Esophagus squamous epithelium (tissue), 5 donors: ENCODE measurements at regions not wholly inside any gene's neighbourhood (a gene's known extent, or its start where the extent isn't known, plus 50 kb on each side); places are given as distances from the start of the nearest gene placed in this dataset.
"Not testable (repeated sequence)": the region's sequence is repeated elsewhere in the genome, so short reads cannot be mapped to it uniquely, and the experiment has no call there.

Experiments used
- DNase-seq: peaks from one replicate; lab custom pipeline; 2025; lab: John Stamatoyannopoulos, UW
- H3K27ac ChIP-seq, 4 donors: fragments of 200-600 bp; sonication (generic); one replicate each; pipeline ENCODE4 v1.5.1; 2016 to 2019; ENCODE audit warnings: mild to moderate bottlenecking in 1 of 4
- H3K27me3 ChIP-seq, 4 donors: fragments of 200-600 bp; sonication (generic); 1 replicate in 3 of 4; 2 replicates in 1 of 4; pipeline versions ENCODE4 v1.5.1 to v1.6.0; 2017 to 2021; ENCODE audit warnings: antibody characterized with exemption in 1 of 4
- H3K36me3 ChIP-seq, 3 donors: fragments of 200-600 bp; sonication (generic); one replicate each; pipeline ENCODE4 v1.5.1; 2016 to 2019
- H3K4me1 ChIP-seq, 3 donors: fragments of 200-600 bp; sonication (generic); one replicate each; pipeline ENCODE4 v1.5.1; 2017 to 2019
- H3K4me3 ChIP-seq, 4 donors: fragments of 200-600 bp; sonication (generic); 1 replicate in 3 of 4; 2 replicates in 1 of 4; pipeline ENCODE4 v1.5.1; 2016 to 2019; ENCODE audit warnings: mild to moderate bottlenecking in 2 of 4, moderate library complexity in 1 of 4
- H3K9me3 ChIP-seq, 3 donors: fragments of 200-600 bp; sonication (generic); one replicate each; pipeline ENCODE4 v1.5.1; 2016 to 2019
- CTCF ChIP-seq, 6 experiments: fragments of 450-650 bp in 4 of 6; fragments of 200-600 bp in 2 of 6; sonication (generic) in 2 of 6; IDR thresholded peaks; one replicate each; pipeline ENCODE4 v1.5.1; 2016 to 2019; ENCODE audit warnings: antibody characterized with exemption in 6 of 6, mild to moderate bottlenecking in 4 of 6, moderate library complexity in 4 of 6
- POLR2A ChIP-seq, 4 donors: fragments of 450-650 bp; IDR thresholded peaks; one replicate each; pipeline ENCODE4 v1.6.1; 2017; ENCODE audit warnings: antibody characterized with exemption in 4 of 4, mild to moderate bottlenecking in 4 of 4, moderate library complexity in 3 of 4
- WGBS, 2 donors: methylation state at CpG; one replicate each; pipeline ENCODE4 v1.1.5; 2018; 5-methylcytosine and 5-hydroxymethylcytosine counted together
- intact Hi-C: fragments of 100-400 bp; cut with DNase I; formaldehyde crosslinking; loops from one replicate; pipeline ENCODE4 v1.15.0; 2022
- donor health status: DM: yes; HTN: yes; CAD: no.

GRCh38 chr16:64669573-64669972, 452.3 kb downstream of the CDH11 start:
- no peaks in the 10 kb centered on the region for H3K36me3 ChIP-seq
- DNase-seq = no peak
- intact Hi-C loops = no loop called here
- H3K4me3 ChIP-seq = no peak overlapping the region
- no peaks in the 10 kb centered on the region for H3K27me3 ChIP-seq
- WGBS, 2 donors = 79 to 82% methylated on average over 6 to 8 of the region's 8 CpGs
- no peaks in the 10 kb centered on the region for H3K4me1 ChIP-seq
- no peak overlapping the region for H3K27ac ChIP-seq
- no peaks in the 10 kb centered on the region for H3K9me3 ChIP-seq
- TF ChIP-seq POLR2A (IDR thresholded peaks at IDR 0.05) = no peak
- no peak for TF ChIP-seq CTCF (IDR thresholded peaks at IDR 0.05)

- WGBS, 2 donors = 90 to 92% methylated on average over 3 of the region's 3 CpGs
- H3K4me1 ChIP-seq = no peaks in the 10 kb centered on the region
- intact Hi-C loops = no loop called here
- H3K4me3 ChIP-seq = no peak overlapping the region
- no peak overlapping the region for H3K27ac ChIP-seq
- no peak for TF ChIP-seq CTCF (IDR thresholded peaks at IDR 0.05)
- TF ChIP-seq POLR2A (IDR thresholded peaks at IDR 0.05) = no peak
- no peaks in the 10 kb centered on the region for H3K36me3 ChIP-seq
- no peaks in the 10 kb centered on the region for H3K9me3 ChIP-seq
- no peaks in the 10 kb centered on the region for H3K27me3 ChIP-seq
- DNase-seq = no peak
Measured at GRCh38 chr16:64667334-64667877, 454.5 kb downstream of the CDH11 start.

DNA sequence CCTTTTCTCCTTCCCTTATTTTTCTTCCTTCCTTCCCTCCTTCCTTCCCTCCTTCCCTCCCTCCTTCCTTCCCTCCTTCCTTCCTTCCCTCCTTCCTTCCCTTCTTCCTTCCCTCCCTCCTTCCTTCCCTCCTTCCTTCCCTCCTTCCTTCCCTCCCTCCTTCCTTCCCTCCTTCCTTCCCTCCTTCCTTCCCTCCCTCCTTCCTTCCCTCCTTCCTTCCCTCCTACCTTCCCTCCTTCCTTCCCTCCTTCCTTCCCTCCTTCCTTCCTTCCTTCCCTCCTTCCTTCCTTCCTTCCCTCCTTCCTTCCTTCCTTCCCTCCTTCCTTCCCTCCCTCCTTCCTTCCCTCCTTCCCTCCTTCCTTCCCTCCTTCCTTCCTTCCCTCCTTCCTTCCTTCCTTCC, 459.6 kb downstream of the CDH11 start:
- H3K9me3 ChIP-seq, DNase-seq, H3K36me3 ChIP-seq, H3K27ac ChIP-seq, H3K4me1 ChIP-seq, intact Hi-C loops, H3K27me3 ChIP-seq, H3K4me3 ChIP-seq: not testable (repeated sequence)

DNA sequence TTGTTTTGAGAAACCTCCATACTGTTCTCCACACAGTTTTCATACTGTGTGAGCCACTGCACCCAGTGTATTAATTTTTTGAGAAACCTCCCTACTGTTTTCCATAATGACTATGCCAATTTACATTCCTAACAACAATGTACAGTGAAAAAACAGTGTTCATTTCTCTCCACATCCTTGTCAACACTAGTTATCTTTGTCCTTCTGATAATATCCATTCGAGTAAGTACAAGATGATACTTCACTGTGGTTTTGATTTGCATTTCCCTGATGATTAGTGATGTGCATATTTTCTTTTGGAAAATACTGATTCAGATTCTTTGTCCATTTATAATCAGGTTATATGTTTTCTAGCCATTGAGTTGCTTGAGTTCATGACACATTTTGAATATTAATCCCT, 462.0 kb downstream of the CDH11 start:
- no peaks in the 10 kb centered on the region for H3K36me3 ChIP-seq
- H3K27me3 ChIP-seq = no peaks in the 10 kb centered on the region
- H3K4me1 ChIP-seq = no peaks in the 10 kb centered on the region
- WGBS, 2 donors = 63 to 67% methylated on average over 1 of the region's 1 CpG
- no peaks in the 10 kb centered on the region for H3K9me3 ChIP-seq
- H3K4me3 ChIP-seq = no peak overlapping the region
- TF ChIP-seq POLR2A (IDR thresholded peaks at IDR 0.05) (no peak), CTCF (IDR thresholded peaks at IDR 0.05) (no peak)
- H3K27ac ChIP-seq = no peak overlapping the region
- no peak for DNase-seq
- intact Hi-C loops = no loop called here

DNA sequence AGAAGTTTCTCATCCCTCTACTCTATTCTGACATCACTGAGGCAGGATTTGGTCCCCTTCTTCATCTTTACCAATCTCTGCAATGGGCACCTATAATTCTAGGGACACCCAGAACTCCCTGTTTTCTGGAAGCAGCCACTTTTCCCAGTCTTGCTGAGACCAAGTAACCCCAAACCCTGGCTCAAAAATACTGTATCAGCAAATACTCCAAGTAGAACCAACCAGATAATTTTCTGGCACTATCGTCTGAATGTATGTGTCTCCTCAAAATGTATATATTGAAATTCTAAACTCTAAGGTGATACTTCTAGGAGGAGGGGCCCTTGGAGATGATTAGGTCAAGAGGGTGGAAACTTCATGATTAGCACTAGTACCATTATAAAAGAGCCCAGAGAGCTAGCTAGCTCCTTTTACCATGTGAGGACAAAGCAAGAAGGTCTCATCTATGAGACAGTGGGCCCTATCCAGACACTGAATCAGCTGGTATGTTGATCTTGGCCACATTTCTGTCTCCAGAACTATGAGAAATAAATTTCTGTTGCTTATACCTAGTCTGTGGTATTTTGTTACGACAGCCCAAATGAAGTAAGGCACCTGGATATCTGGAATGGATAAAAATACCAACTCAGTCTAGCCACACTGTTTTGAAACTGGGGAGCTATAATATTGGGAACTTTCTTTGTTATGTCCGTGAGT, 464.4 kb downstream of the CDH11 start:
- H3K4me3 ChIP-seq = no peak overlapping the region
- 75 to 78% methylated on average over 3 of the region's 3 CpGs for WGBS, 2 donors
- TF ChIP-seq CTCF (IDR thresholded peaks at IDR 0.05) (no peak), POLR2A (IDR thresholded peaks at IDR 0.05) (no peak)
- no peak for DNase-seq
- intact Hi-C loops = no loop called here
- H3K27ac ChIP-seq = no peak overlapping the region
- H3K4me1 ChIP-seq = no peaks in the 10 kb centered on the region
- no peaks in the 10 kb centered on the region for H3K9me3 ChIP-seq
- H3K36me3 ChIP-seq = no peaks in the 10 kb centered on the region
- no peaks in the 10 kb centered on the region for H3K27me3 ChIP-seq
